HepG2 (cell line): ENCODE measurements at regions not wholly inside any gene's neighbourhood (a gene's known extent, or its start where the extent isn't known, plus 50 kb on each side); places are given as distances from the start of the nearest gene placed in this dataset.

Experiments
- ATAC-seq: fragments of 200-7000 bp; cut with Tn5 transposase; 3 replicates; pipeline ENCODE4 v1.9.1; 2020; ENCODE audit warnings: mild to moderate bottlenecking, moderate library complexity
- BruUV-seq: library from RNA; stranded (reverse); fragments of 400-500 nt; replicated peaks from 2 replicates; lab custom pipeline; 2021; lab: Mats Ljungman, UMichigan
- CTCF ChIA-PET: fragments of 300-600 bp; formaldehyde crosslinking; extraction: SDS; loops from one replicate; lab custom pipeline; 2021; ENCODE audit warnings: low total read pairs, inconsistent platforms, low intra/inter-chr PET ratio; lab: Yijun Ruan, JAX
- POLR2A ChIA-PET: fragments of 350-600 bp; sonication (Branson Sonifier 250); formaldehyde crosslinking; loops from one replicate; lab custom pipeline; 2020; ENCODE audit warnings: antibody characterized with exemption, inconsistent platforms; lab: Yijun Ruan, JAX
- DNase-seq: peaks from one replicate; pipeline ENCODE4 v3.0.0-alpha.2; 2015; ENCODE audit warnings: low spot score
- FAIRE-seq: peaks from 3 replicates; lab custom pipeline; 2011; peaks lifted over from hg19 to GRCh38; lab: Jason Lieb, UNC
- H2AFZ ChIP-seq: one replicate; pipeline ENCODE4 v1.6.1; 2011; ENCODE audit warnings: low read length, inconsistent platforms
- H3K27ac ChIP-seq: fragments of 300-600 bp; 3 replicates; pipeline ENCODE4 v1.8.0; 2011; ENCODE audit warnings: mixed run types, mild to moderate bottlenecking, mixed read lengths, low read length, inconsistent platforms; ENCODE audit not compliant: insufficient read depth; ENCODE audit errors: extremely low read length
- H3K27me3 ChIP-seq, 2 experiments: fragments of 200-600 bp in 1 of 2; 2 replicates in 1 of 2; 3 replicates in 1 of 2; pipeline versions ENCODE4 v1.6.0 to v1.8.0; 2011; ENCODE audit warnings: low read length in 2 of 2, mild to moderate bottlenecking in 2 of 2, moderate library complexity in 2 of 2, inconsistent platforms in 1 of 2; ENCODE audit not compliant: insufficient read depth in 2 of 2, control insufficient read depth in 1 of 2
- H3K36me3 ChIP-seq, 2 experiments: fragments of 200-600 bp in 1 of 2; replicated peaks in 1 of 2; 2 replicates in 1 of 2; 3 replicates in 1 of 2; pipeline versions ENCODE4 v1.5.1 to v1.8.0; 2011; ENCODE audit warnings: low read length in 2 of 2, inconsistent platforms in 1 of 2; ENCODE audit not compliant: insufficient read depth in 2 of 2, control insufficient read depth in 1 of 2
- H3K4me1 ChIP-seq: 2 replicates; pipeline ENCODE4 v1.5.1; 2012; ENCODE audit warnings: low read length, inconsistent platforms; ENCODE audit not compliant: insufficient read depth
- H3K4me2 ChIP-seq: 2 replicates; pipeline ENCODE4 v1.6.0; 2011; ENCODE audit warnings: low read depth, low read length, inconsistent platforms
- H3K4me3 ChIP-seq, 3 experiments: fragments of 200-600 bp in 1 of 3; sonication (generic), shearing (Covaris generic) in 1 of 3; replicated peaks in 1 of 3; 2 replicates each; pipeline ENCODE4 v1.5.1; 2011 to 2016; ENCODE audit warnings: low read length in 3 of 3, inconsistent platforms in 2 of 3, low read depth in 2 of 3, mild to moderate bottlenecking in 2 of 3, control low read depth in 1 of 3, mixed read lengths in 1 of 3; ENCODE audit not compliant: insufficient read depth in 1 of 3
- H3K79me2 ChIP-seq: one replicate; pipeline ENCODE4 v1.6.1; 2011; ENCODE audit warnings: low read length, inconsistent platforms; ENCODE audit not compliant: insufficient read depth
- H3K9ac ChIP-seq: 2 replicates; pipeline ENCODE4 v1.6.0; 2011; ENCODE audit warnings: mild to moderate bottlenecking, low read depth, low read length, inconsistent platforms; ENCODE audit not compliant: insufficient read depth
- H3K9me3 ChIP-seq: 2 replicates; pipeline ENCODE4 v1.5.1; 2012; ENCODE audit warnings: mild to moderate bottlenecking, low read length
- H4K20me1 ChIP-seq: 2 replicates; pipeline ENCODE4 v1.6.0; 2011; ENCODE audit warnings: inconsistent platforms, mild to moderate bottlenecking, low read length, moderate library complexity; ENCODE audit not compliant: insufficient read depth
- FLYWCH1 ChIP-seq: sonication (generic); formaldehyde crosslinking; IDR thresholded peaks from 2 replicates; pipeline ENCODE4 v1.8.1; 2023; ENCODE audit warnings: mild to moderate bottlenecking, missing genetic modification reagents
- HOXD1 ChIP-seq: sonication (generic); formaldehyde crosslinking; IDR thresholded peaks from 2 replicates; pipeline ENCODE4 v1.5.0; 2020; ENCODE audit warnings: missing genetic modification reagents
- MBD4 ChIP-seq: IDR thresholded peaks from 2 replicates; pipeline ENCODE4 v1.6.1; 2012; ENCODE audit warnings: low read length, inconsistent platforms, borderline replicate concordance
- NBN ChIP-seq: fragments of 450-650 bp; conservative IDR thresholded peaks from 2 replicates; pipeline ENCODE4 v1.6.1; 2017
- PAWR ChIP-seq: sonication (generic); formaldehyde crosslinking; IDR thresholded peaks from 2 replicates; pipeline ENCODE4 v1.4.0; 2020; ENCODE audit warnings: missing genetic modification reagents, mild to moderate bottlenecking, borderline replicate concordance
- SRF ChIP-seq: IDR thresholded peaks from 2 replicates; pipeline ENCODE4 v1.6.1; 2011; ENCODE audit warnings: mild to moderate bottlenecking, low read depth, low read length, moderate library complexity
- YEATS2 ChIP-seq: sonication (generic); formaldehyde crosslinking; IDR thresholded peaks from 2 replicates; pipeline ENCODE4 v1.4.0; 2020; ENCODE audit warnings: missing genetic modification reagents, borderline replicate concordance
- ZBTB26 ChIP-seq: IDR thresholded peaks from 2 replicates; pipeline ENCODE4 v1.6.1; 2016; ENCODE audit warnings: missing compliant biosample characterization, missing genetic modification reagents, borderline replicate concordance
- ZNF883 ChIP-seq: sonication (generic); formaldehyde crosslinking; IDR thresholded peaks from 2 replicates; pipeline ENCODE4 v1.5.1; 2020; ENCODE audit warnings: mild to moderate bottlenecking, missing genetic modification reagents; ENCODE audit errors: not compliant biosample characterization
- WGBS: methylation state at CpG from one replicate; pipeline ENCODE4 v1.1.6; 2017; ENCODE audit warnings: low lambda C conversion rate; 5-methylcytosine and 5-hydroxymethylcytosine counted together
- in situ Hi-C: cut with HindIII; loops from 2 replicates; pipeline ENCODE4 v1.10.0; 2017; ENCODE audit warnings: low pct_unique_long_range_greater_than_20kb; ENCODE audit not compliant: extremely low pct_ligation_motif_present
- intact Hi-C: fragments of 100-400 bp; cut with micrococcal nuclease; formaldehyde crosslinking; loops from one replicate; pipeline ENCODE4 v1.10.0; 2022; ENCODE audit not compliant: unreplicated experiment

- intact Hi-C loops = no loop called here
- no peak overlapping the region for H3K4me2 ChIP-seq
- CTCF ChIA-PET = no interaction called here
- H2AFZ ChIP-seq = no peak overlapping the region
- H3K9ac ChIP-seq = no peak overlapping the region
- H3K4me3 ChIP-seq = no peak overlapping the region
- no peak overlapping the region for H3K27ac ChIP-seq
- in situ Hi-C loops = loop anchor here (10.0 kb wide), 1 partner anchor 139 kb away; the partner anchor contains the start of gene CPEB2
- no peak for TF ChIP-seq FLYWCH1 (CRISPR knock-in tag)
- no peak for TF ChIP-seq SRF
- TF ChIP-seq NBN = no peak
- TF ChIP-seq YEATS2 (CRISPR knock-in tag) = no peak
- no peak for TF ChIP-seq HOXD1
- TF ChIP-seq MBD4 = no peak
- TF ChIP-seq ZNF883 (CRISPR knock-in tag) = no peak
- no peak for TF ChIP-seq PAWR (CRISPR knock-in tag)
- no peak for TF ChIP-seq ZBTB26 (CRISPR knock-in tag)
- H3K4me1 ChIP-seq = peaks cover 56% of the 10 kb centered on the region
- no peaks in the 10 kb centered on the region for H4K20me1 ChIP-seq
- ATAC-seq = no peak
- no TSS peak for BruUV-seq
- no peaks in the 10 kb centered on the region for H3K79me2 ChIP-seq
- FAIRE-seq = no peak
- 63% methylated on average over 2 of the region's 2 CpGs for WGBS
- H3K27me3 ChIP-seq = no peaks in the 10 kb centered on the region
- no peak for DNase-seq
- H3K36me3 ChIP-seq = no peaks in the 10 kb centered on the region
- no peaks in the 10 kb centered on the region for H3K9me3 ChIP-seq
- POLR2A ChIA-PET = no interaction called here
These were observed 141.3 kb downstream of the CPEB2 start for GRCh38 chr4:15143551-15143950.
